Keratinocyte (primary cell): ENCODE measurements at regions not wholly inside any gene's neighbourhood (a gene's known extent, or its start where the extent isn't known, plus 50 kb on each side); places are given as distances from the start of the nearest gene placed in this dataset.

ENCODE experiments used
- CTCF ChIP-seq, 3 experiments: IDR thresholded peaks in 1 of 3; conservative IDR thresholded peaks in 1 of 3; optimal IDR thresholded peaks in 1 of 3; 2 replicates in 2 of 3; 3 replicates in 1 of 3; pipeline versions ENCODE3 to v1.5.1; 2011; ENCODE audit warnings: low read length in 3 of 3, mild to moderate bottlenecking in 3 of 3, moderate library complexity in 2 of 3, control low read depth in 1 of 3, inconsistent platforms in 1 of 3; ENCODE audit not compliant: insufficient read depth in 2 of 3; ENCODE audit errors: extremely low read depth in 1 of 3
- EZH2 ChIP-seq: IDR thresholded peaks from one replicate; pipeline ENCODE4 v1.6.1; 2012; ENCODE audit warnings: inconsistent platforms, mild to moderate bottlenecking, low read length, moderate library complexity

- no peak for TF ChIP-seq CTCF (optimal IDR thresholded peaks at IDR 0.05 in 1 of 3, IDR thresholded peaks at IDR 0.05 in 1 of 3, conservative IDR thresholded peaks at IDR 0.05 in 1 of 3; ENCODE audit: extremely low read depth in 1 of 3, insufficient read depth in 2 of 3, low read length in 3 of 3)
- TF ChIP-seq EZH2, result no peak
These were observed 479.8 kb upstream of the TBL1XR1 start for GRCh38 chr3:177676947-177677587.
